ENCODE measurements at regions not wholly inside any gene's neighbourhood (a gene's known extent, or its start where the extent isn't known, plus 50 kb on each side); places are given as distances from the start of the nearest gene placed in this dataset.

GRCh38 chr4:128378668-128379067 is 91.1 kb upstream of the PGRMC2 start:
- POLR2A ChIA-PET = no interaction called here
- CTCF ChIA-PET = interaction anchor here (0.7 kb wide), 2 partner anchors 87 to 692 kb away, joined by 3 read pairs; no protein-coding TSS in a partner anchor

- CTCF ChIA-PET = no interaction called here
- POLR2A ChIA-PET = no interaction called here
These were observed 89.3 kb upstream of the PGRMC2 start for GRCh38 chr4:128376958-128377357.

DNA sequence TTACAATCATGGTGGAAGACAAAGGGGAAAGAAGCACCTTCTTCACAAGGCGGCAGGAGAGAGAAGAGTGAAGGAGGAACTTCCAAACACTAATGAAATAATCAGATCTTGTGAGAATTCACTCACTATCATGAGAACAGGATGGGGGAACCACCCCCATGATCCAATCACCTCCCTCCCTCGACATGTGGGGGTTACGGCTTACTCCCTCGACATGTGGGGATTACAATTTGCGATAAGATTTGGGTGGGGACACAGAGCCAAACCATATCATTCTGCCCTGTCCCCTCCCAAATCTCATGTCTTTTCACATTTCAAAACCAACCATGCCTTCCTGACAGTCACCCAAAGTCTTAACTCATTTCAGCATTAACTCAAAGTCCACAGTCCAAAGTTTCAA is 88.7 kb upstream of the PGRMC2 start:
- POLR2A ChIA-PET = no interaction called here
- CTCF ChIA-PET = no interaction called here

- ChIA-PET CTCF (no interaction called here), POLR2A (no interaction called here)
These were observed 86.0 kb upstream of the PGRMC2 start for GRCh38 chr4:128373628-128374027.

GRCh38 chr4:128371876-128372275 is 84.3 kb upstream of the PGRMC2 start:
- POLR2A ChIA-PET = no interaction called here

GRCh38 chr4:128371001-128371777 is 83.6 kb upstream of the PGRMC2 start:
- POLR2A ChIA-PET = no interaction called here
- CTCF ChIA-PET = no interaction called here

More at GRCh38 chr4:128371876-128372275, 84.3 kb upstream of the PGRMC2 start:
- CTCF ChIA-PET = no interaction called here

DNA sequence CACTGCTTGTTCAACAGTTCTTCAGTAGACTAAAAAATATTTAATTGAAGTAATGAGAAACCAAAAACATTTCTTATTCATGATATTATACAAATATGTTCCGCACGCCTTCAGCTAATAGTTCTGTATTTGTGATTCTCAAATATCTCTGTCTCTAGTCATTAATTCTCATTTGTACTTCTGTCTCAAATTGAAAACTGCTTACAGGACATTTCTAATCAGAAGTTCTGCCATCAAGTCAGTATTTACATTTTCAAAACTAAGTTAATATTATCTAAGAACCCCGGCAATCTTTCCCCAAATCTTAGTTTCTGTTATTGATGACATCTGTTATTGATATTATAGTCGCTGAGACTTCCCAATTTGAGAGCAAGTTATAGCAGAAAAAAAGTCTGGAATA is 78.6 kb upstream of the PGRMC2 start:
- ChIA-PET CTCF (no interaction called here), POLR2A (no interaction called here)

DNA sequence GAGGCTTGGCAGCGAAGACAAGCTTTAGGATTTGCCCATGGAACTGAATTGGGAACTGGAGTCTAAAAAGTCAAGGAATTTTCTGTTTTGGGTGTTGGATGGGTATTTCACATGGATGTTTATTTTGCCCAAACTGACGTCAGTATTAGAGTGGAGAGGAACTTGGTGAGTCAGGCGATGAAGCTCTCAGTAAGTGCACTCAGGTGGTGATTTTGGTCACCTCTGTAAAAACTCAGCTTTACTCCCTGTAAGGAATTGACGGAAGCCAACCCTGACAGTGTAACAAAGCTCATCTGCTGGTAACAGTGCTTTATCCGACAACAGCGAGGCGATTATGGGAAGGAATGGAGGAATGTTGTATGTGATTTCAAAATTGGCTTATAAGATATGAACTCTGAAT is 77.0 kb upstream of the PGRMC2 start:
- ChIA-PET CTCF (no interaction called here), POLR2A (no interaction called here)

DNA sequence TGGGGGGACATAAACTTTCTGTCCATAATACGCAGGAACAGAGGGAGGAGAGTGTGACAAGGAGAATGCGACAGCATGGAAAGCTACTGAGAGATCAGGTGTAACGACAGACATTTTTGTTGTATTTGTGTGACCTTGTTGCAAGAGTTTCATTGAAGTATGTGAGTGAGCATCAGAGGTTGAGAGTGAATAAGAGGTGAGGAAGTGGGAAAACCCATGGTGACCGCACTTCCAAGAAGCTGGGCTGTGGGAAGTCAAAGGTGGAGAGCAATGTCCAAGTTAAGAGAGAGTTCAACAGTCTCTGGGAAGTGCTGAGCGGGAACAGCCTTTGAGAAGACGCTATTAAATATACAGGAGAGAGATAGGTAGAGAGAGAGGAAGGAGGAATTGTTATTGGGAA is 76.4 kb upstream of the PGRMC2 start:
- ChIA-PET CTCF (no interaction called here), POLR2A (no interaction called here)

- POLR2A ChIA-PET = no interaction called here
- CTCF ChIA-PET = no interaction called here
These were observed 75.1 kb upstream of the PGRMC2 start for GRCh38 chr4:128362760-128363159.

GRCh38 chr4:128359422-128359821 is 71.8 kb upstream of the PGRMC2 start:
- POLR2A ChIA-PET = no interaction called here
- CTCF ChIA-PET = interaction anchor here (0.7 kb wide), 1 partner anchor 842 kb away, joined by 3 read pairs; no protein-coding TSS in a partner anchor

- POLR2A ChIA-PET = no interaction called here
- CTCF ChIA-PET = no interaction called here
These were observed 71.3 kb upstream of the PGRMC2 start for GRCh38 chr4:128358913-128359279.

GRCh38 chr4:128358231-128358912 is 70.8 kb upstream of the PGRMC2 start:
- ChIA-PET CTCF (no interaction called here), POLR2A (no interaction called here)

- POLR2A ChIA-PET = no interaction called here
- CTCF ChIA-PET = no interaction called here
These were observed 69.7 kb upstream of the PGRMC2 start for GRCh38 chr4:128357286-128357685.

DNA sequence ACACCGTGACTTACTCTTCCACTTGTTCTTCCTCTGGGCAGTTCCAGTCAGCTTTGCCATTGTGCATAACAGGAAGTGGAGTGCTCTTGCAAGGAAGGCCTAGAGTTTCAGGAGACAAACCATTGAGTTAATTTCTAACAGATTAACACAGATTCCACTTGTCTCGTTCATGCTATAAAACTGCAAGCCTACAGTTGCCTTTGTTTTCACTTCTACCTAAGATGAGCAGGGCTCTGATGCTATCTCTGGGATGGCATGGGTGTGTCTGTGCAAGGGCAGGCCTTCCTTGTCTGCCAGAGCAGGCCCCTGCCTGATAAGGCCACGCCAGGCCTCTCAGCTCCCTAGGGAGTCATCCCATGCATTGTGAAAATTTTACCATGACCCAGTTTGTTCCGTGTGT is 67.7 kb upstream of the PGRMC2 start:
- ChIA-PET CTCF (no interaction called here), POLR2A (no interaction called here)

GRCh38 chr4:128354205-128354821 is 66.7 kb upstream of the PGRMC2 start:
- POLR2A ChIA-PET = no interaction called here
- CTCF ChIA-PET = no interaction called here

DNA sequence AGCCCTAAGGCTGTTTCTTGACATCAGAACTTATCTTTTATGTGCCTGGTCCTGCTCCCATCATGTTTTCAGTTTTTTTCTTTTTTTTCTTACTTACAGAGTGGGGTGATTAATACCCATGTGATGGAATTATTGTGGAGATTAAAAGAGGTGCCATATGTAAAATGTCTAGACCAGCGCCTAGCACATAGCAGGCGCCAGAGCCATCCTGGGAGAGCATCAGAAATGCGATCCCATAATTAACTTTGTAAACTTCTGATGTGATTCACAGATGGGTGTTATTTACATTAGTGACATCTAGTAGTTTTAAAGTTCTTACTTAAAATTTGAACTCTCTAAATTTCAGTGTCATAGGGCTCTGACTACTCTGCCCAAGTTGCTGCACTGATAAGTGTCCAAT is 66.2 kb upstream of the PGRMC2 start:
- ChIA-PET POLR2A (no interaction called here), CTCF (no interaction called here)

- ChIA-PET POLR2A (no interaction called here), CTCF (no interaction called here)
These were observed 63.9 kb upstream of the PGRMC2 start for GRCh38 chr4:128351502-128351901.

GRCh38 chr4:128350449-128351045 is 62.9 kb upstream of the PGRMC2 start:
- CTCF ChIA-PET = no interaction called here

GRCh38 chr4:128349921-128350320 is 62.3 kb upstream of the PGRMC2 start:
- POLR2A ChIA-PET = no interaction called here
- CTCF ChIA-PET = no interaction called here

More at GRCh38 chr4:128350449-128351045, 62.9 kb upstream of the PGRMC2 start:
- POLR2A ChIA-PET = no interaction called here
